GM12878 (cell line): ENCODE measurements at regions not wholly inside any gene's neighbourhood (a gene's known extent, or its start where the extent isn't known, plus 50 kb on each side); places are given as distances from the start of the nearest gene placed in this dataset.

Experiments used
- ATAC-seq: fragments of 200-7000 bp; cut with Tn5 transposase; 3 replicates; pipeline ENCODE4 v1.9.1; 2020; ENCODE audit warnings: mild to moderate bottlenecking, moderate library complexity
- BruUV-seq: library from RNA; stranded (reverse); fragments of 400-500 nt; replicated peaks from 2 replicates; lab custom pipeline; 2021; lab: Mats Ljungman, UMichigan
- CTCF ChIA-PET: fragments of 300-600 bp; sonication (Branson Sonifier 250); formaldehyde crosslinking; extraction: SDS; loops from one replicate; lab custom pipeline; 2021; ENCODE audit warnings: inconsistent platforms; lab: Yijun Ruan, JAX
- POLR2A ChIA-PET: fragments of 350-600 bp; formaldehyde crosslinking; extraction: SDS; loops from one replicate; lab custom pipeline; 2021; ENCODE audit warnings: inconsistent platforms; lab: Charles Lee
- RAD21 ChIA-PET: fragments of 300-600 bp; sonication (Branson Sonifier 250); formaldehyde crosslinking; loops from one replicate; lab custom pipeline; 2023; ENCODE audit warnings: antibody characterized with exemption; ENCODE audit not compliant: unreplicated experiment; lab: Charles Lee
- SMC1A ChIA-PET: fragments of 300-600 bp; sonication (Branson Sonifier 250); formaldehyde crosslinking; loops from one replicate; lab custom pipeline; 2023; ENCODE audit not compliant: unreplicated experiment, uncharacterized antibody; lab: Charles Lee
- DNase-seq: peaks from one replicate; pipeline ENCODE4 v3.0.0-alpha.2; 2011; ENCODE audit warnings: low read depth, low spot score
- FAIRE-seq: peaks from 3 replicates; lab custom pipeline; 2011; peaks lifted over from hg19 to GRCh38; lab: Jason Lieb, UNC
- H2AFZ ChIP-seq: 2 replicates; pipeline ENCODE4 v1.6.0; 2011; ENCODE audit warnings: low read depth, low read length, control low read depth; ENCODE audit not compliant: control insufficient read depth
- H3K27ac ChIP-seq: 2 replicates; pipeline ENCODE4 v1.5.1; 2011; ENCODE audit warnings: control low read depth; ENCODE audit not compliant: control insufficient read depth, insufficient read depth
- H3K27me3 ChIP-seq, 2 experiments: replicated peaks in 1 of 2; 2 replicates each; pipeline versions ENCODE4 v1.6.0 to v1.6.1; 2011; ENCODE audit warnings: low read length in 1 of 2; ENCODE audit not compliant: control insufficient read depth in 2 of 2, insufficient read depth in 2 of 2
- H3K36me3 ChIP-seq, 2 experiments: 2 replicates each; pipeline ENCODE4 v1.5.1; 2011; ENCODE audit warnings: low read length in 1 of 2; ENCODE audit not compliant: control insufficient read depth in 2 of 2, insufficient read depth in 2 of 2
- H3K4me1 ChIP-seq: 2 replicates; pipeline ENCODE4 v1.6.1; 2011; ENCODE audit warnings: mild to moderate bottlenecking, low read length, moderate library complexity, mixed read lengths; ENCODE audit not compliant: control insufficient read depth, insufficient read depth
- H3K4me2 ChIP-seq: 2 replicates; pipeline ENCODE4 v1.6.0; 2011; ENCODE audit warnings: control low read depth; ENCODE audit not compliant: control insufficient read depth, insufficient read depth
- H3K4me3 ChIP-seq: fragments of 200-600 bp; sonication (generic); 2 replicates; pipeline ENCODE4 v1.5.1; 2016
- H3K79me2 ChIP-seq: 2 replicates; pipeline ENCODE4 v1.6.0; 2011; ENCODE audit warnings: low read length; ENCODE audit not compliant: control insufficient read depth, insufficient read depth
- H3K9ac ChIP-seq: 2 replicates; pipeline ENCODE4 v1.8.0; 2011; ENCODE audit warnings: low read length, control low read depth, mixed read lengths; ENCODE audit not compliant: control insufficient read depth, insufficient read depth
- H3K9me3 ChIP-seq: replicated peaks from 3 replicates; pipeline ENCODE4 v1.5.1; 2011; ENCODE audit warnings: mild to moderate bottlenecking, low read length; ENCODE audit not compliant: control insufficient read depth, insufficient read depth
- H4K20me1 ChIP-seq: 2 replicates; pipeline ENCODE4 v1.6.0; 2011; ENCODE audit not compliant: control insufficient read depth, insufficient read depth
- CBX3 ChIP-seq: fragments of 200-600 bp; sonication (generic); IDR thresholded peaks from 2 replicates; pipeline ENCODE4 v1.6.1; 2016; ENCODE audit warnings: low read depth, borderline replicate concordance
- CEBPZ ChIP-seq: fragments of 150-350 bp; IDR thresholded peaks from 2 replicates; pipeline ENCODE4 v1.6.1; 2016; ENCODE audit warnings: low read depth, low read length
- E4F1 ChIP-seq: fragments of 450-650 bp; IDR thresholded peaks from 2 replicates; pipeline ENCODE4 v1.6.1; 2018; ENCODE audit warnings: borderline replicate concordance, mild to moderate bottlenecking; ENCODE audit not compliant: partially characterized antibody
- NFIC ChIP-seq: IDR thresholded peaks from 2 replicates; pipeline ENCODE4 v1.6.1; 2012; ENCODE audit warnings: low read depth, mild to moderate bottlenecking, inconsistent platforms, low read length, moderate library complexity
- NFYB ChIP-seq: IDR thresholded peaks from 2 replicates; pipeline ENCODE4 v1.6.1; 2011; ENCODE audit warnings: low read depth, mild to moderate bottlenecking, low read length, improper control_type of control experiment, moderate library complexity; ENCODE audit not compliant: insufficient read depth
- PAX5 ChIP-seq: IDR thresholded peaks from 2 replicates; pipeline ENCODE4 v1.6.1; 2011; ENCODE audit warnings: low read depth, low read length, borderline replicate concordance
- PRDM15 ChIP-seq: fragments of 450-650 bp; formaldehyde crosslinking; IDR thresholded peaks from 2 replicates; pipeline ENCODE4 v1.4.0; 2020; ENCODE audit warnings: mild to moderate bottlenecking, moderate library complexity
- RCOR1 ChIP-seq: conservative IDR thresholded peaks from 2 replicates; pipeline ENCODE4 v1.6.1; 2012; ENCODE audit warnings: low read depth, low read length, improper control_type of control experiment
- SMAD1 ChIP-seq: fragments of 450-650 bp; IDR thresholded peaks from 2 replicates; pipeline ENCODE4 v1.6.1; 2018; ENCODE audit warnings: mild to moderate bottlenecking, low read depth; ENCODE audit not compliant: partially characterized antibody
- YBX1 ChIP-seq: fragments of 450-650 bp; IDR thresholded peaks from 2 replicates; pipeline ENCODE4 v1.6.1; 2016; ENCODE audit warnings: antibody characterized with exemption
- WGBS: methylation state at CpG from one replicate; pipeline ENCODE4 v1.1.6; 2016; ENCODE audit warnings: low lambda C conversion rate; ENCODE audit not compliant: insufficient replicate concordance, insufficient coverage; ENCODE audit errors: missing lambda C conversion rate; 5-methylcytosine and 5-hydroxymethylcytosine counted together
- in situ Hi-C: fragments of 300-500 bp; cut with MboI; formaldehyde crosslinking; loops from 9 replicates; pipeline ENCODE4 v1.14.3; 2018; ENCODE audit warnings: mixed read lengths
- intact Hi-C: fragments of 100-400 bp; cut with micrococcal nuclease; formaldehyde crosslinking; loops from one replicate; pipeline ENCODE4 v1.14.2; 2022; ENCODE audit not compliant: unreplicated experiment

- no peaks in the 10 kb centered on the region for H3K9me3 ChIP-seq
- no peak for TF ChIP-seq CEBPZ
- no peak for TF ChIP-seq NFYB
- TF ChIP-seq SMAD1 = no peak
- TF ChIP-seq NFIC = no peak
- no peak for TF ChIP-seq CBX3
- no peak for TF ChIP-seq RCOR1
- TF ChIP-seq E4F1 = no peak
- TF ChIP-seq YBX1 = no peak
- no peak for TF ChIP-seq PRDM15 (CRISPR knock-in tag)
- TF ChIP-seq PAX5 = no peak
- 4% methylated on average over 3 of the region's 3 CpGs for WGBS
- in situ Hi-C loops (no loop called here), intact Hi-C loops (no loop called here)
- no peak for ATAC-seq
- BruUV-seq = no TSS peak
- no peaks in the 10 kb centered on the region for H3K36me3 ChIP-seq
- H3K79me2 ChIP-seq = no peaks in the 10 kb centered on the region
- H4K20me1 ChIP-seq = no peaks in the 10 kb centered on the region
- ChIA-PET CTCF (interaction anchor here (1.2 kb wide), 1 partner anchor 9 kb away, joined by 3 read pairs; no protein-coding TSS in a partner anchor), RAD21 (interaction anchor here (0.5 kb wide), 1 partner anchor 778 kb away, joined by 3 read pairs; no protein-coding TSS in a partner anchor), POLR2A (no interaction called here), SMC1A (interaction anchor here (0.7 kb wide), 1 partner anchor 15 kb away, joined by 3 read pairs; no protein-coding TSS in a partner anchor)
- H3K4me2 ChIP-seq = no peak overlapping the region
- no peak overlapping the region for H3K4me3 ChIP-seq
- H3K27me3 ChIP-seq = no peaks in the 10 kb centered on the region
- DNase-seq = no peak
- no peak for FAIRE-seq
- H2AFZ ChIP-seq = no peak overlapping the region
- no peak overlapping the region for H3K27ac ChIP-seq
- no peaks in the 10 kb centered on the region for H3K4me1 ChIP-seq
- no peak overlapping the region for H3K9ac ChIP-seq
Observed at GRCh38 chr5:57705769-57706168, 223.2 kb upstream of the ACTBL2 start.
